ENCODE measurements at regions not wholly inside any gene's neighbourhood (a gene's known extent, or its start where the extent isn't known, plus 50 kb on each side); places are given as distances from the start of the nearest gene placed in this dataset.

DNA sequence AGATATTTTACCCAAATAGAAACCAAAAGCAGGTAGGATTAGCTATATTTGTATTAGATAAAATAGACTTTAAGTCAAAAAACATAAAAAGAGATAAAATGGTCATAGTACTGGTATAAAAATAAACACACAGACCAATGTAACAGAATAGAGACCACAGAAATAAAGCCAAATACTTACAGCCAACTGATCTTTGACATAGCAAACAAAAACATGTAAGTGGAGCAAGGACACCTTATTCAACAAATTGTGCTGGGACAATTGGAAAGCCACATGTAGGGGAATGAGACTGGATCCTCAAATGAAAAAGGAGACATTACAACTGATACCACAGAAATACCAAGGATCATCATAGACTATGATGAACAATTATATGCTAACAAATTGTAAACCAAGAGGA, 94.5 kb upstream of the SIRPG start:
- TF ChIP-seq CTCF (IDR thresholded peaks at IDR 0.05) (no peak), POLR2A (IDR thresholded peaks at IDR 0.05) (no peak)

Measured in esophagus squamous epithelium (tissue), 4 donors.